HG02610 (cell line): ENCODE measurements at regions not wholly inside any gene's neighbourhood (a gene's known extent, or its start where the extent isn't known, plus 50 kb on each side); places are given as distances from the start of the nearest gene placed in this dataset.
"Not testable (repeated sequence)": the region's sequence is repeated elsewhere in the genome, so short reads cannot be mapped to it uniquely, and the experiment has no call there.

ENCODE experiments used
- ATAC-seq: cut with Tn5 transposase; IDR thresholded peaks from one replicate; pipeline ENCODE4 v1.9.1; 2021; ENCODE audit warnings: mild to moderate bottlenecking, moderate library complexity; ENCODE audit not compliant: unreplicated experiment

- no peak for ATAC-seq
Measured at GRCh38 chr1:228846952-228847351, 111.7 kb downstream of the RHOU start.

GRCh38 chr1:228847451-228847850 lies 112.2 kb downstream of the RHOU start:
- not testable (repeated sequence) for ATAC-seq

- ATAC-seq = no peak
Measured at GRCh38 chr1:228848406-228848805, 113.1 kb downstream of the RHOU start.

GRCh38 chr1:228849011-228849541 lies 113.8 kb downstream of the RHOU start:
- no peak for ATAC-seq

GRCh38 chr1:228850141-228851100 lies 115.1 kb downstream of the RHOU start:
- ATAC-seq = no peak

GRCh38 chr1:228851193-228851592 lies 115.9 kb downstream of the RHOU start:
- ATAC-seq = no peak

- ATAC-seq = no peak
Measured at GRCh38 chr1:228851618-228852017, 116.3 kb downstream of the RHOU start.

- no peak for ATAC-seq
Measured at GRCh38 chr1:228852024-228852423, 116.7 kb downstream of the RHOU start.

GRCh38 chr1:228852511-228853088 lies 117.3 kb downstream of the RHOU start:
- ATAC-seq = no peak

- ATAC-seq = no peak
Measured at GRCh38 chr1:228853191-228853590, 117.9 kb downstream of the RHOU start.

- no peak for ATAC-seq
Measured at GRCh38 chr1:228853637-228854036, 118.4 kb downstream of the RHOU start.

GRCh38 chr1:228854907-228855306 lies 119.6 kb downstream of the RHOU start:
- no peak for ATAC-seq

GRCh38 chr1:228857611-228858010 lies 122.3 kb downstream of the RHOU start:
- ATAC-seq = no peak

- ATAC-seq = no peak
Measured at GRCh38 chr1:228860911-228861831, 125.9 kb downstream of the RHOU start.

GRCh38 chr1:228861832-228862180 lies 126.5 kb downstream of the RHOU start:
- no peak for ATAC-seq

GRCh38 chr1:228862542-228863505 lies 127.5 kb downstream of the RHOU start:
- ATAC-seq = no peak

- ATAC-seq = no peak
Measured at GRCh38 chr1:228863776-228864175, 128.5 kb downstream of the RHOU start.

GRCh38 chr1:228865627-228866330 lies 130.5 kb downstream of the RHOU start:
- ATAC-seq = no peak

- no peak for ATAC-seq
Measured at GRCh38 chr1:228866468-228866867, 131.2 kb downstream of the RHOU start.
